ENCODE measurements at regions not wholly inside any gene's neighbourhood (a gene's known extent, or its start where the extent isn't known, plus 50 kb on each side); places are given as distances from the start of the nearest gene placed in this dataset.
A peak's percentile ranks its signal among the peaks of the same experiment; 100 is the strongest.
"Not testable (repeated sequence)": the region's sequence is repeated elsewhere in the genome, so short reads cannot be mapped to it uniquely, and the experiment has no call there.

GRCh38 chr12:127590868-127591267 is 676.1 kb upstream of the TMEM132C start:
- no peak for DNase-seq

- no peak for DNase-seq
Measured at GRCh38 chr12:127592245-127592644, 674.7 kb upstream of the TMEM132C start.

DNA sequence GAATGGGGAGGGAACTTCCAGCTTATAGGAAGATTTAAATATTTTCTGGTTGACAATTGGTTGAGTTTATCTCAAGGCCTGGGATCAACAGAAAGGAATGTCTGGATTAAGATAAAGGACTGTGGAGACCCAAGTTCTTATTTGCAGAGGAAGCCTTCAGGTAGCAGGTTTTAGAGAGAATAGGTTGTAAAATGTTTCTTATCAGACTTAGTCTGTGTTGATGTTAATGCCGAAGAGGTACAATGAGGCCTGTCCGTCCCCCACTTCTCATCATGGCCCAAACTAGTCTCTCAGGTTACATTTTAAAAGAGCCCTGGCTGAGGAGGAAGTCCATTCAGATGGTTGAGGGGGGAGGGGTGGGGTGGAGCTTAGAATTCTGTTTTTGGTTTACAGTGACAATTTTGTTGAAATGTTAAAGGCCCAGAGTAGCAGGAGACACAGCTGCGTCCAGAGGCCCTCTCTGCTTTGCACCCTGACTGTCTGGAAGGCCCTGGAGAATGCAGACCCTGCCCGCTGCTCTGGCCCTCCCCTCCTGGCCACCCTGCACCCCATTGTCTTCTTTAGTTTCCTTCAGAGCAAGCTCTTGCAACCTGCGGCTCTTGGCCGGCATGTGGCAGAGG is 672.5 kb upstream of the TMEM132C start:
- DNase-seq: no peak

- no peak for DNase-seq
Measured at GRCh38 chr12:127595506-127595905, 671.5 kb upstream of the TMEM132C start.

GRCh38 chr12:127596891-127597290 is 670.1 kb upstream of the TMEM132C start:
- DNase-seq: no peak

- no peak for DNase-seq
Measured at GRCh38 chr12:127599436-127599835, 667.5 kb upstream of the TMEM132C start.

DNA sequence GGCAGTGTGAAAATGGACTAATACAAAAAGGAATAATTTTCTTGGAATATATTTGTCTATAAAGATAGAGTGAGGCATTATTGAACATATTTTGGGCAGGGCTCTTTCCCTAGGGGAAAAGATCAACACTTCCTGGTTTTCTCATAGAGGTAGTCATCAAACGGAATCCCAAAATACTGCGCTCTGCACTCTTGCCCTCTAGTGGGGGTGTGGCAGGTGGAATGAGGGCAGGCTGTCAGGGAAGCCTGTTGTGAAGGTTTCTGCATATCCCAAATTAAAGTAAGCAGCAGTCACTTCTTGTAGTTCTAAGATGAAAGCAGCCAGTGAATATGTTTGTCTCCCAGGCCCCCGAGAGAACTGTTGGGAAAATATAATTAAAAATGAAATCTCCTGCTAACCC is 666.8 kb upstream of the TMEM132C start:
- DNase-seq: no peak

DNA sequence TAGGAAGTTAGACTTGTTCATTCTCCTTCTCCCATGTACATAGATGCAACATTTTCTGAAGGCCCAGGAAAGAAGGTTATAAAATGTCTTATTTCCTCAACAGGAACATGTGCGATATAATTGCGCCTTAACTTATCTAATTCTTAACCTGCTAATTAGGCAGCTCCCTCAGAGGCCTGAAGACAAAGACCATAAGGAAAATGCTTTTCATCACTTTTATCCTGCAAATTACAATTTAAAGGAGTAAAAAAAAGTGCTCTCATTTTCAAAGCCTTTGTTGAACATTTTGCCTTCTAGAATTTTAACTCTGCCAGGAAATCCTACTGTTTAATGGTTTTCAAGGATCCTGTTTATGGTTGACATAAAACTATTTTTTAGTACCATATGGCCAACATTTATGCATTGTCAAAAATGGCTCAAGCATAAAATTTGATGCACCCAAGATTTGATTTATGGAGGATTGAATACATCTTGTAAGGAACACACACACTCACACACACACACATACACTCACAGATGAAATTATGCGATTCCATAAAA is 660.4 kb upstream of the TMEM132C start:
- DNase-seq: no peak

DNA sequence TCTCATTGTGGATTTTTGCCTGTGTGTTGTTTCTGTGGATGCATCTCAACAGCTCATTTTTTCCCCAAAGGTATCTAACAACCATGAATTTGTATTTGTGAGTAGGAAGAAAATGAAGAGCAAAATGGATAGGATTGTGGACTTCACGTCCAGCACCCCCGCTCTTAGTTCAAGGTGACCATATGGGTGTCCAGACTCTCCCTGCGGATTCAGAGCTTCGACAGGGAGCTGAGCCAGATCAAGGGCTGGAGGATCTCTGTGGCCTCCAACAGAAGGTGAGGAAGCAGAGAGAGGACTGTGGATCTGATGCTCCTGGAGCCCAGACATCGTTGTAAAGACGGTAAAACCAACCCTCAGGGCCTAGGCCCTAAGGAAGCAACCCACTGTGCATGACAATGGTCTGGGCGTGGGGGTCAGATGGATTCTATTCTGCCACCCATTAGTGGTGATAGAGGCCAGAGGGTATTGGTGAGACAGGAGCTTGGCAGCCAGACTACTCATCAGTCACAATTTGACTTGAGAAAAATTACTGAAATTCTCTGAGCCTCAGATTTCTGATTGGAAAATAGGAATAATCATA is 659.7 kb upstream of the TMEM132C start:
- no peak for DNase-seq

DNA sequence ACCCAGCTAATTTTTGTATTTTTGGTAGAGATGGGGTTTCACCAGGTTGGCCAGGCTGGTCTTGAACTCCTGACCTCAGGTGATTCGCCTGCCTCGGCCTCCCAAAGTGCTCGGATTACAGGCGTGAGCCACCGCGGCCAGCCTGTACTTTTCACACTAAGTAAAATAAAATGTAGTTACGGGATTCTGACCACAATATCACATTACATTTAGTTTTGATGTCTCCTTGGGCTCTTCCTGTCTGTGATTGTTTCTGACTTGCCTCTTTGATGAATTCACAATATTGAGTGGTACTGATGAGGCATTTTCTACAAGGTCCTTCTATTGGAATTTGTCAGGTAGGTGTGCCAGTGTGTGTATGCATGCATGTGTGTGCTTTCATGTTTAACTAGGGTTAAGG is 658.6 kb upstream of the TMEM132C start:
- not testable (repeated sequence) for DNase-seq

- no peak for DNase-seq
Measured at GRCh38 chr12:127613056-127613455, 653.9 kb upstream of the TMEM132C start.

GRCh38 chr12:127619869-127620734 is 646.9 kb upstream of the TMEM132C start:
- DNase-seq: peak; percentile 30

- no peak for DNase-seq
Measured at GRCh38 chr12:127620735-127621355, 646.1 kb upstream of the TMEM132C start.

DNA sequence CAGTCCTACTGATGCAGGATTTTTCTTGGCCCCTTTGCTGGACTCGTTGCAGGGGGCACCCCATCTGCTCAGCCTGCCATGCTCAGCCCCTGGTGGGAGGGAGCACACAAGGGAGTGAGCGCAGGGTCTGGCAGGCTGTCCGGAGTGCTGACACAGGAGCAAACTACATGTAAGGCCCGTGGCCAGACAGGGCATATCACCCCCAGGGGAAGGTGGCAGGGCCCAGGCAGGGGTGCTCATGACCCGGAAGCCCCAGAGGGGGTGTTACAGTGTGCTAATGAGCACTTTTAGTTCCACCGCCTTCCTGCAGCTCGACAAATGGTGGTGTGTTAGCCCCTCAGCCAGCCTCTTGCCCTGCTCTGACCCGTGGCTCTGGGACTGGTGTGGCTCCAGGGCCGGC is 645.6 kb upstream of the TMEM132C start:
- no peak for DNase-seq

DNA sequence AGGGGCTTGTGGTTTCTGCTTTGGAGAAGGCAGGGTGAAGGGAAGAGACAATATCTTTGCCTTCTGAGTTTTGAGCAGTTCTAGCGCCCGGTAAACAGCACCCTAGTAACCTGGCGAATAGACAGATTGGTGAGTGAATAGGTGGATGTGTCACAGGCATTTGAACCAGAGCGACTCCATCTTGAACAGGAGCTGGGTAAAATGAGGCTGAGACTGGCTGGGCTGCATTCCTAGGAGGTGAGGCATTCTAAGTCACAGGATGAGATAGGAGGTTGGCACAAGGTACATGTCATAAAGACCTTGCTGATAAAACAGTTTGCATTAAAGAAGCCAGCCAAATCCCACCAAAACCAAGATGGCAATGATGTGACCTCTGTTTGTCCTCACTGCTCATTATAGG is 643.6 kb upstream of the TMEM132C start:
- DNase-seq: no peak

DNA sequence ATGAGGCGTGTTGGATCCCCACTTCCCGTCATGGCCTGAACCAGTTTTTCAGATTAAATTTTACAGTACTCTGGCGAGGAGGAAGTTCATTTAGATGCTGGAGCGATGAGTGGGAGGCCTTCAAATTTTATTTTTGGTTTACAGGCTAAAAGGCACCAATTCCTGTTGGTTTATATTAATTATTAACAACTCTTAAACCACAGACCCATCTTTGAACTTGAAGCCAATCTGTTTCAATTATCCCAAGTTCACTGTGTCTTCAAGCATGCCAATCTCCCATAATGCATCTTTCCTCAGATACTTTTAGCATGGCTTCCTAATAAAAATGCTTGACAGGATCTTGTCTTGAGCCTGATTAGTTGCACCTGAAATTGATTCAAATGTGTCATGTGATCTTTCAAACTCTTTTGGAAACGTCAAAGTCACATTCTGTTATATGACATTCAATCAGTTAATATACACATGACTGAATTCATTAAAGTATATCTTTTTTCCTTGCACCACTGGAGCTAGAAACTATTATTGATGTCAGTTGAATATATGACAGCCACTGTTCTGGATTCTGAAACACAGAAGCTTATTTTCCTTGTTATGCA is 641.7 kb upstream of the TMEM132C start:
- DNase-seq: no peak

- DNase-seq: no peak
Measured at GRCh38 chr12:127628645-127629044, 638.3 kb upstream of the TMEM132C start.

DNA sequence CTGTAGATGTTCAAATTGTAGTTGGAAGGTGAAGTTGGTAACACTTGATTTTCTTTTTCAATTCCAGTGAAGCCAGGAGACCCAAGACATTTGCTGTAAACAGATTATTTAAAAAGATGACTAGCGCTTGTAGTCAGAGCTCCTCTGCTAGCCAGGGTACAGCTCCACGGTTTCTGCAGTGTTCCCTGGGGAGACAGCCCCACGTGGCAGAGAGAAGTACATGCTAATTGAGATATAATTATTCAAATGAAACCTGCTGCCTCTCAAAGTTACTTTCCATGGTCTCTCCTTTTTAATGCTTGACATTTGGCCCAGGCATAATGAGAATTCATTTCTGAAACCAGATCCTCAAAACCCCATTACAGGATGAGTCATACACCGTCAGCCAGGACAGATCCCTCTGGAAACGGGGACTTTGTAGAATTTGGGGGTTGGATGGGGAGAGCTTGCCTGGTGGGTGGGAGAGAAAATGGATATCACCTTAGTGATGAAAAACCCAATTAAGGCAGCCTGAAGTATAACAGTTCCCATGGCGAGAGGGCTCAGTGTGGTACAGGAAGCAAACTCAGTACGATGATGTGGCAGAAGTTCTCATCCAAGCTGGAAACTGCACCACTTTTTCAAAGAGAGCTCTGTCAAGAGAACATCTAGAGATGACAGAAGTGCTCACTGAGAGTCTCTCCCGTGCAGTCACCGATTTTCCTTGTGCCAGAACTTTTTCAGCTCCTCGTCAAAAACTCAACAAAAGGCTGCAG is 637.7 kb upstream of the TMEM132C start:
- peak; percentile 84 for DNase-seq

- DNase-seq: no peak
Measured at GRCh38 chr12:127632461-127632860, 634.5 kb upstream of the TMEM132C start.

DNA sequence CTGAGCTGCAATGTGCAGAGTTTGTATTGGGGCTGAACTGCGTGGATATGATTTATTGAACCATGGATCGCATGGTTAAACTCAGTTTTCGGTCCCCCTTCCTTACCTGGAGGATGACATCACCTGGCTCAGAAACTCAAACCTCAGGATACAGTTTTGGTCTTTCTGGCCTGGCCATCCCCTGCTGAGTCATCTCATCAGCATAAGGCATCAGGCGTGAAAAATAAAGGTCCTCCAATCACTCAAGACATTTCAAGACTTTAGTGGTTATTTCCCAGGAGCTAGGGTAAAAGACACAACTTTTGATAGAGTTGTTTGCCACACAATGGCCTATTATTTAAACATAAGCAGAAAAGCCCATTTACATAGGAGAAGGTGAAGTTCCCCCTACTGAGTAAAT is 631.1 kb upstream of the TMEM132C start:
- no peak for DNase-seq

- DNase-seq: no peak
Measured at GRCh38 chr12:127636882-127637281, 630.1 kb upstream of the TMEM132C start.

DNA sequence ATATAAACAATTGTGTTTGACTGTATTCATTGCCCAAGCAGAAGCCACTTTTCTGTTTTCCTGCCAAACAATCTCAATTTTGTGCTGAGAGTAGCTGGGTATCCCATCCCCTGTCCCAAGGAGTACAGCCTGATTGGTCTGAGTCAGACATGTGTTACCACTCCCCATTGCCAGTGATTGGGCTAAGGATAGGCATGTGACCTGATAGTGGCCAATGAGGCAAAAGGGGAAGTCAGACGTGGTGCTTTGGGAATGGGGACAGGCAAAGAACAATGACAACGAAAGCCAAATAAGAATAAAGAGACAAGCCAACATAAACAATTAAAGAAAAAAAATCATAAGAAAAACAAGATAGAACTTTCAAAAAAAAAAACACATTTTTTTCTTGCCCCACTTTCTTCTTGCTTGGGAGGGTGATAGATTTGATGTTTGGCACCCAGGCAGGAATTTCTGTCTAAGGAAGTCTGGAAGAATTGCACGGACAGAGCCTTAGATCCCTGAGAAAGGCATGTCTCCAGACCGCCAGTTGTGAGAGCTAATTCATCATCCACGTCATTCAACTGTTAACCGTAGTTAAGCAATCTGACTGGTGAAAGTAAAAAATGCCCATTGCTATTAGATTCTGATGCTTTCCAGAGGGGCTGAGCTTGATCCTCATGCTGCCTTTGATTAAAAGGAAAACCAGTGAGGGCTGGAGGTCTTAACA is 626.6 kb upstream of the TMEM132C start:
- no peak for DNase-seq
